ENCODE measurements at regions not wholly inside any gene's neighbourhood (a gene's known extent, or its start where the extent isn't known, plus 50 kb on each side); places are given as distances from the start of the nearest gene placed in this dataset.

DNA sequence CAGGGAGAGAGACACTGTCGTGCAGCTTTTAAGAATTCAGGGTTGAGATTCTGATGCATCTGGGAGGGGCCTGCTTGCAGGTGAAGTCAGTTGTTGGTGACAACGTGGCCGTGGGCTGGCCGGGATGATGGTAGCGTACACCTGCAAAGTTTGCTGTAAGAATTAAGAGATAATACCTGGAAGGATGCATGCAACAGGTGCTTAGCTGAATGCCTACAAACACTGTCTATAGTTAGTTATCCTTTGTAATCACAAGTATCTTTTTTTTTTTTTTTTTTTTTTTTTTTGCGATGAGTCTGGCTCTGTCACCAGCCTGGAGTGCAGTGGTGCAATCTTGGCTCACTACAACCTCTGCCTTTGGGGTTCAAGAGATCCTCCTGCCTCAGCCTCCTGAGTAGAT, 259.6 kb downstream of the ASMT start:
- H3K9ac ChIP-seq (replicated peaks in 1 of 4; ENCODE audit: extremely low read depth in 1 of 4, low read depth in 3 of 4, low read length in 3 of 4) = no peak overlapping the region
- no peaks in the 10 kb centered on the region for H3K9me3 ChIP-seq (ENCODE audit: insufficient read depth in 2 of 2, low read depth in 1 of 2, low read length in 1 of 2)
- DNase-seq (ENCODE audit: low read depth in 1 of 2, low spot score in 2 of 2) (no peak), FAIRE-seq (no peak)
- no peak overlapping the region for H3K4ac ChIP-seq (replicated peaks; ENCODE audit: insufficient read length, low read depth, low read length)
- H3K56ac ChIP-seq (replicated peaks; ENCODE audit: insufficient read length, low read depth, low read length) = no peak overlapping the region
- no peak overlapping the region for H3K4me2 ChIP-seq (ENCODE audit: insufficient read depth in 1 of 2, low read depth in 2 of 2, low read length in 2 of 2)
- H2BK15ac ChIP-seq (ENCODE audit: low read length) = no peak overlapping the region
- no peak overlapping the region for H2BK12ac ChIP-seq (ENCODE audit: low read depth, low read length)
- H3K27ac ChIP-seq (ENCODE audit: low read depth, low read length) = no peak overlapping the region
- no peak overlapping the region for H3K18ac ChIP-seq (ENCODE audit: extremely low read depth, low read length)
- no peak overlapping the region for H4K91ac ChIP-seq (replicated peaks; ENCODE audit: insufficient read length, low read length)
- H3K4me1 ChIP-seq (replicated peaks in 1 of 4; ENCODE audit: control insufficient read depth in 3 of 4, insufficient read depth in 4 of 4, low read length in 3 of 4) = no peaks in the 10 kb centered on the region
- H3K27me3 ChIP-seq (replicated peaks in 1 of 4; ENCODE audit: control insufficient read depth in 3 of 4, extremely low read depth in 1 of 4, insufficient read depth in 3 of 4, low read length in 3 of 4) = no peaks in the 10 kb centered on the region
- no peaks in the 10 kb centered on the region for H3K36me3 ChIP-seq (ENCODE audit: control insufficient read depth in 2 of 4, insufficient read depth in 4 of 4, low read length in 3 of 4)
- no peaks in the 10 kb centered on the region for H4K20me1 ChIP-seq (replicated peaks in 1 of 2; ENCODE audit: control insufficient read depth in 1 of 2, insufficient read depth in 2 of 2, low read length in 2 of 2)
- no peak overlapping the region for H2AFZ ChIP-seq (ENCODE audit: low read length)
- no peak overlapping the region for H2BK120ac ChIP-seq (replicated peaks; ENCODE audit: low read depth, low read length)
- ChIA-PET CTCF (ENCODE audit: partially characterized antibody) (no interaction called here), POLR2A (ENCODE audit: partially characterized antibody) (no interaction called here)
- 89% methylated on average over 3 of the region's 6 CpGs; no CpG with 5 or more reads in 1 of the 2 experiments for WGBS, 2 experiments (ENCODE audit: extremely low coverage in 1 of 2, insufficient coverage in 1 of 2, insufficient read length in 1 of 2, insufficient replicate concordance in 2 of 2, low coverage in 1 of 2, low lambda C conversion rate in 2 of 2, missing lambda C conversion rate in 1 of 2)
- H3K4me3 ChIP-seq (ENCODE audit: extremely low read depth in 1 of 4, insufficient read depth in 2 of 4, low read depth in 3 of 4, low read length in 4 of 4) = no peak overlapping the region
- TF ChIP-seq JUN (IDR thresholded peaks at IDR 0.05; ENCODE audit: low read depth, low read length) (no peak), EP300 (IDR thresholded peaks at IDR 0.05; ENCODE audit: borderline replicate concordance in 1 of 2, low read depth in 2 of 2, low read length in 2 of 2) (no peak), RNF2 (IDR thresholded peaks at IDR 0.05; ENCODE audit: borderline replicate concordance, low read depth, low read length, missing control alignments, poor library complexity, severe bottlenecking) (no peak), BRCA1 (IDR thresholded peaks at IDR 0.05; ENCODE audit: low read depth, low read length) (no peak), NANOG (IDR thresholded peaks at IDR 0.05; ENCODE audit: insufficient read depth, low read depth, low read length, poor library complexity, severe bottlenecking) (no peak)
- H3K14ac ChIP-seq (ENCODE audit: insufficient read length) = no peak overlapping the region
- no peak overlapping the region for H2AK5ac ChIP-seq (ENCODE audit: low read depth, low read length)
- peaks cover 2% of the 10 kb centered on the region; the same call in 1 of the 2 replicates for H3K23me2 ChIP-seq (ENCODE audit: low read depth, low read length)
- no peaks in the 10 kb centered on the region for H3K79me2 ChIP-seq (ENCODE audit: control insufficient read depth in 1 of 2, insufficient read depth in 2 of 2, low read length in 2 of 2)
- H4K5ac ChIP-seq (ENCODE audit: insufficient read length, low read depth, low read length) = no peak overlapping the region
- H2BK5ac ChIP-seq (ENCODE audit: low read depth, low read length) = no peak overlapping the region
- H3K23ac ChIP-seq (ENCODE audit: insufficient read length) = no peak overlapping the region
- no peak overlapping the region for H4K8ac ChIP-seq (ENCODE audit: extremely low read depth, insufficient read depth, low read length)
- H2BK20ac ChIP-seq (ENCODE audit: low read length) = no peak overlapping the region
- H3K79me1 ChIP-seq (ENCODE audit: low read depth, low read length) = no peaks in the 10 kb centered on the region

All from H1 (cell line).